GM12878 (cell line): ENCODE measurements at regions not wholly inside any gene's neighbourhood (a gene's known extent, or its start where the extent isn't known, plus 50 kb on each side); places are given as distances from the start of the nearest gene placed in this dataset.

Experiments used
- CHD4 ChIP-seq: fragments of 200-600 bp; sonication (generic); IDR thresholded peaks from 2 replicates; pipeline ENCODE4 v1.6.1; 2016; ENCODE audit warnings: mild to moderate bottlenecking
- POLR2A ChIP-seq: IDR thresholded peaks from 2 replicates; pipeline ENCODE4 v1.6.1; 2011; ENCODE audit warnings: low read depth, mild to moderate bottlenecking, low read length
- RAD21 ChIP-seq: IDR thresholded peaks from 2 replicates; pipeline ENCODE4 v1.6.1; 2011; ENCODE audit warnings: mild to moderate bottlenecking, low read depth, low read length, moderate library complexity; ENCODE audit not compliant: insufficient read depth
- YY1 ChIP-seq: IDR thresholded peaks from 2 replicates; pipeline ENCODE4 v1.6.1; 2011; ENCODE audit warnings: low read depth, mild to moderate bottlenecking, low read length

GRCh38 chr4:30881985-30882384, 161.8 kb downstream of the PCDH7 start:
- TF ChIP-seq YY1 = no peak
- no peak for TF ChIP-seq RAD21
- TF ChIP-seq CHD4 = no peak
- TF ChIP-seq POLR2A = no peak
